Liver (tissue), 8 donors: ENCODE measurements at regions not wholly inside any gene's neighbourhood (a gene's known extent, or its start where the extent isn't known, plus 50 kb on each side); places are given as distances from the start of the nearest gene placed in this dataset.

ENCODE experiments used
- DNase-seq: peaks from one replicate; pipeline ENCODE4 v3.0.0-alpha.2; 2017; ENCODE audit warnings: low spot score
- H3K27ac ChIP-seq, 2 donors: one replicate each; pipeline ENCODE4 v1.7.0; 2013; ENCODE audit warnings: inconsistent platforms in 2 of 2, low read length in 2 of 2, control low read depth in 1 of 2, low read depth in 1 of 2, mild to moderate bottlenecking in 1 of 2
- H3K27me3 ChIP-seq, 4 donors: one replicate each; pipeline versions ENCODE4 v1.6.1 to v1.7.0; 2013; ENCODE audit warnings: low read length in 3 of 4, inconsistent platforms in 1 of 4, mild to moderate bottlenecking in 1 of 4, moderate library complexity in 1 of 4; ENCODE audit not compliant: control insufficient read depth in 4 of 4, insufficient read depth in 4 of 4
- H3K36me3 ChIP-seq, 4 donors: one replicate each; pipeline versions ENCODE4 v1.6.1 to v1.7.0; 2013; ENCODE audit warnings: low read length in 3 of 4, mild to moderate bottlenecking in 3 of 4, low read depth in 1 of 4, moderate library complexity in 1 of 4; ENCODE audit not compliant: control insufficient read depth in 4 of 4, insufficient read depth in 3 of 4
- H3K4me1 ChIP-seq, 4 donors: one replicate each; pipeline versions ENCODE4 v1.6.1 to v1.7.0; 2013; ENCODE audit warnings: low read length in 3 of 4, mild to moderate bottlenecking in 3 of 4, moderate library complexity in 1 of 4; ENCODE audit not compliant: control insufficient read depth in 4 of 4, insufficient read depth in 4 of 4
- H3K4me3 ChIP-seq, 3 donors: one replicate each; pipeline versions ENCODE4 v1.6.1 to v1.7.0; 2013; ENCODE audit warnings: low read length in 3 of 3, control low read depth in 1 of 3, low read depth in 1 of 3, mild to moderate bottlenecking in 1 of 3
- H3K9ac ChIP-seq, 2 donors: one replicate each; pipeline ENCODE4 v1.7.0; 2013; ENCODE audit warnings: low read length in 2 of 2, mild to moderate bottlenecking in 2 of 2, moderate library complexity in 2 of 2, control low read depth in 1 of 2, low read depth in 1 of 2
- H3K9me3 ChIP-seq, 4 donors: one replicate each; pipeline versions ENCODE4 v1.6.1 to v1.7.0; 2013; ENCODE audit warnings: low read length in 3 of 4; ENCODE audit not compliant: control insufficient read depth in 4 of 4
- EGR1 ChIP-seq, 2 donors: IDR thresholded peaks; 2 replicates each; pipeline ENCODE4 v1.6.1; 2016 to 2018; ENCODE audit warnings: antibody characterized with exemption in 2 of 2, low read depth in 2 of 2
- FOXA1 ChIP-seq: IDR thresholded peaks from 2 replicates; pipeline ENCODE4 v1.6.1; 2016; ENCODE audit warnings: antibody characterized with exemption
- FOXA2 ChIP-seq: IDR thresholded peaks from 2 replicates; pipeline ENCODE4 v1.6.1; 2016; ENCODE audit warnings: antibody characterized with exemption
- GABPA ChIP-seq, 2 donors: IDR thresholded peaks in 1 of 2; conservative IDR thresholded peaks in 1 of 2; 2 replicates each; pipeline ENCODE4 v1.6.1; 2016; ENCODE audit warnings: antibody characterized with exemption in 2 of 2, mild to moderate bottlenecking in 1 of 2, moderate library complexity in 1 of 2
- HNF4A ChIP-seq, 2 donors: conservative IDR thresholded peaks; 2 replicates each; pipeline ENCODE4 v1.6.1; 2016; ENCODE audit warnings: antibody characterized with exemption in 2 of 2, mild to moderate bottlenecking in 2 of 2
- HNF4G ChIP-seq: IDR thresholded peaks from 2 replicates; pipeline ENCODE4 v1.6.1; 2016; ENCODE audit warnings: antibody characterized with exemption
- JUND ChIP-seq, 2 donors: IDR thresholded peaks; 2 replicates each; pipeline ENCODE4 v1.6.1; 2016; ENCODE audit warnings: antibody characterized with exemption in 2 of 2
- NR2F2 ChIP-seq: IDR thresholded peaks from 2 replicates; pipeline ENCODE4 v1.6.1; 2016; ENCODE audit warnings: antibody characterized with exemption
- RAD21 ChIP-seq, 2 donors: IDR thresholded peaks; 2 replicates each; pipeline ENCODE4 v1.6.1; 2016; ENCODE audit warnings: antibody characterized with exemption in 2 of 2, mild to moderate bottlenecking in 2 of 2
- RXRA ChIP-seq, 2 donors: IDR thresholded peaks; 2 replicates each; pipeline ENCODE4 v1.6.1; 2017 to 2018; ENCODE audit warnings: antibody characterized with exemption in 2 of 2, mild to moderate bottlenecking in 1 of 2
- SP1 ChIP-seq: IDR thresholded peaks from 2 replicates; pipeline ENCODE4 v1.6.1; 2018; ENCODE audit warnings: antibody characterized with exemption, mild to moderate bottlenecking
- TAF1 ChIP-seq: conservative IDR thresholded peaks from 2 replicates; pipeline ENCODE4 v1.6.1; 2016; ENCODE audit warnings: antibody characterized with exemption, mild to moderate bottlenecking
- YY1 ChIP-seq: IDR thresholded peaks from 2 replicates; pipeline ENCODE4 v1.6.1; 2016; ENCODE audit warnings: antibody characterized with exemption, mild to moderate bottlenecking
- WGBS: extraction: QIAGEN DNeasy Blood & Tissue Kit; methylation state at CpG from one replicate; pipeline ENCODE4 v1.1.7; 2013; 5-methylcytosine and 5-hydroxymethylcytosine counted together
- TF ChIP-seq, protein P1 (sequence below): fragments of 150-350 bp; IDR thresholded peaks from 2 replicates; pipeline ENCODE4 v1.5.1; 2017; ENCODE audit warnings: improper control_type of control experiment, low read depth, low read length; ENCODE audit not compliant: missing input control
- TF ChIP-seq, protein P2 (sequence below): IDR thresholded peaks from 2 replicates; pipeline ENCODE4 v1.6.1; 2016; ENCODE audit warnings: antibody characterized with exemption
- TF ChIP-seq, protein P3 (sequence below): IDR thresholded peaks from 2 replicates; pipeline ENCODE4 v1.6.1; 2016; ENCODE audit warnings: antibody characterized with exemption
- TF ChIP-seq, protein P4 (sequence below): IDR thresholded peaks from 2 replicates; pipeline ENCODE4 v1.6.1; 2016; ENCODE audit warnings: antibody characterized with exemption
- TF ChIP-seq, protein P5 (sequence below): IDR thresholded peaks from 2 replicates; pipeline ENCODE4 v1.6.1; 2016; ENCODE audit warnings: antibody characterized with exemption, mild to moderate bottlenecking
- donor health status: healthy.
- donor health status: healthy.
- donor health status: healthy.
- donor health status: healthy.
- donor health status: healthy.

DNA sequence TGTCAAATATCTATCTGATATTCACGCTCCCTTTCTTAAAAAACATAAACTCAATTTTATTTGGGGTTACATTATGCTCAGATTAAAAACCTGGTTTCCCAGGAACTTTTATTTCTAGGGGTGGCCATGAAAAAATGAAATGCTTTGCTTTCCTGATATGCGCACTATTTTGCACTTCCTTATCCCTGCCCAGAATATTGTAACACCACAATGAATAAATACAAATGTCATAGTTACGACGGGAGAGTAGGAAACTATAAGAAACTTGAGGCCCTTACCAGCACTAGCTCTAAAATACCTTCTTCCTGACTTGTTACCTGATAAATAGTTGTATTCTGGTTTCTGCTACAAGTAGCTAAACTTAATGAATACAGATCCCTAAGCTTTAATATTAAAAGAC lies 475.6 kb upstream of the CWC22 start:
- Histone ChIP-seq H3K4me1 (no peaks in the 10 kb centered on the region), H3K9ac (no peak overlapping the region), H3K27ac (no peak overlapping the region), H3K36me3 (no peaks in the 10 kb centered on the region), H3K27me3 (no peaks in the 10 kb centered on the region), H3K9me3 (no peaks in the 10 kb centered on the region), H3K4me3 (no peak overlapping the region)
- DNase-seq = no peak
- no peak for TF ChIP-seq RAD21 (IDR thresholded peaks at IDR 0.05)
- TF ChIP-seq FOXA2 = no peak
- TF ChIP-seq, protein P1, sequence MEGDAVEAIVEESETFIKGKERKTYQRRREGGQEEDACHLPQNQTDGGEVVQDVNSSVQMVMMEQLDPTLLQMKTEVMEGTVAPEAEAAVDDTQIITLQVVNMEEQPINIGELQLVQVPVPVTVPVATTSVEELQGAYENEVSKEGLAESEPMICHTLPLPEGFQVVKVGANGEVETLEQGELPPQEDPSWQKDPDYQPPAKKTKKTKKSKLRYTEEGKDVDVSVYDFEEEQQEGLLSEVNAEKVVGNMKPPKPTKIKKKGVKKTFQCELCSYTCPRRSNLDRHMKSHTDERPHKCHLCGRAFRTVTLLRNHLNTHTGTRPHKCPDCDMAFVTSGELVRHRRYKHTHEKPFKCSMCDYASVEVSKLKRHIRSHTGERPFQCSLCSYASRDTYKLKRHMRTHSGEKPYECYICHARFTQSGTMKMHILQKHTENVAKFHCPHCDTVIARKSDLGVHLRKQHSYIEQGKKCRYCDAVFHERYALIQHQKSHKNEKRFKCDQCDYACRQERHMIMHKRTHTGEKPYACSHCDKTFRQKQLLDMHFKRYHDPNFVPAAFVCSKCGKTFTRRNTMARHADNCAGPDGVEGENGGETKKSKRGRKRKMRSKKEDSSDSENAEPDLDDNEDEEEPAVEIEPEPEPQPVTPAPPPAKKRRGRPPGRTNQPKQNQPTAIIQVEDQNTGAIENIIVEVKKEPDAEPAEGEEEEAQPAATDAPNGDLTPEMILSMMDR = no peak
- TF ChIP-seq GABPA (IDR thresholded peaks at IDR 0.05 in 1 of 2, conservative IDR thresholded peaks at IDR 0.05 in 1 of 2) = no peak
- no peak for TF ChIP-seq TAF1
- TF ChIP-seq HNF4G = no peak
- no peak for TF ChIP-seq RXRA (IDR thresholded peaks at IDR 0.05)
- no peak for TF ChIP-seq SP1
- TF ChIP-seq, protein P2, sequence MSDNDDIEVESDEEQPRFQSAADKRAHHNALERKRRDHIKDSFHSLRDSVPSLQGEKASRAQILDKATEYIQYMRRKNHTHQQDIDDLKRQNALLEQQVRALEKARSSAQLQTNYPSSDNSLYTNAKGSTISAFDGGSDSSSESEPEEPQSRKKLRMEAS = no peak
- TF ChIP-seq FOXA1 = no peak
- no peak for TF ChIP-seq JUND (IDR thresholded peaks at IDR 0.05)
- TF ChIP-seq HNF4A (conservative IDR thresholded peaks at IDR 0.05) = no peak
- no peak for TF ChIP-seq NR2F2
- TF ChIP-seq, protein P3, sequence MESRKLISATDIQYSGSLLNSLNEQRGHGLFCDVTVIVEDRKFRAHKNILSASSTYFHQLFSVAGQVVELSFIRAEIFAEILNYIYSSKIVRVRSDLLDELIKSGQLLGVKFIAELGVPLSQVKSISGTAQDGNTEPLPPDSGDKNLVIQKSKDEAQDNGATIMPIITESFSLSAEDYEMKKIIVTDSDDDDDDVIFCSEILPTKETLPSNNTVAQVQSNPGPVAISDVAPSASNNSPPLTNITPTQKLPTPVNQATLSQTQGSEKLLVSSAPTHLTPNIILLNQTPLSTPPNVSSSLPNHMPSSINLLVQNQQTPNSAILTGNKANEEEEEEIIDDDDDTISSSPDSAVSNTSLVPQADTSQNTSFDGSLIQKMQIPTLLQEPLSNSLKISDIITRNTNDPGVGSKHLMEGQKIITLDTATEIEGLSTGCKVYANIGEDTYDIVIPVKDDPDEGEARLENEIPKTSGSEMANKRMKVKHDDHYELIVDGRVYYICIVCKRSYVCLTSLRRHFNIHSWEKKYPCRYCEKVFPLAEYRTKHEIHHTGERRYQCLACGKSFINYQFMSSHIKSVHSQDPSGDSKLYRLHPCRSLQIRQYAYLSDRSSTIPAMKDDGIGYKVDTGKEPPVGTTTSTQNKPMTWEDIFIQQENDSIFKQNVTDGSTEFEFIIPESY = no peak
- no peak for TF ChIP-seq EGR1 (IDR thresholded peaks at IDR 0.05; ENCODE audit: low read depth in 2 of 2)
- no peak for TF ChIP-seq YY1
- TF ChIP-seq, protein P4, sequence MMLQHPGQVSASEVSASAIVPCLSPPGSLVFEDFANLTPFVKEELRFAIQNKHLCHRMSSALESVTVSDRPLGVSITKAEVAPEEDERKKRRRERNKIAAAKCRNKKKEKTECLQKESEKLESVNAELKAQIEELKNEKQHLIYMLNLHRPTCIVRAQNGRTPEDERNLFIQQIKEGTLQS = no peak
- TF ChIP-seq, protein P5, sequence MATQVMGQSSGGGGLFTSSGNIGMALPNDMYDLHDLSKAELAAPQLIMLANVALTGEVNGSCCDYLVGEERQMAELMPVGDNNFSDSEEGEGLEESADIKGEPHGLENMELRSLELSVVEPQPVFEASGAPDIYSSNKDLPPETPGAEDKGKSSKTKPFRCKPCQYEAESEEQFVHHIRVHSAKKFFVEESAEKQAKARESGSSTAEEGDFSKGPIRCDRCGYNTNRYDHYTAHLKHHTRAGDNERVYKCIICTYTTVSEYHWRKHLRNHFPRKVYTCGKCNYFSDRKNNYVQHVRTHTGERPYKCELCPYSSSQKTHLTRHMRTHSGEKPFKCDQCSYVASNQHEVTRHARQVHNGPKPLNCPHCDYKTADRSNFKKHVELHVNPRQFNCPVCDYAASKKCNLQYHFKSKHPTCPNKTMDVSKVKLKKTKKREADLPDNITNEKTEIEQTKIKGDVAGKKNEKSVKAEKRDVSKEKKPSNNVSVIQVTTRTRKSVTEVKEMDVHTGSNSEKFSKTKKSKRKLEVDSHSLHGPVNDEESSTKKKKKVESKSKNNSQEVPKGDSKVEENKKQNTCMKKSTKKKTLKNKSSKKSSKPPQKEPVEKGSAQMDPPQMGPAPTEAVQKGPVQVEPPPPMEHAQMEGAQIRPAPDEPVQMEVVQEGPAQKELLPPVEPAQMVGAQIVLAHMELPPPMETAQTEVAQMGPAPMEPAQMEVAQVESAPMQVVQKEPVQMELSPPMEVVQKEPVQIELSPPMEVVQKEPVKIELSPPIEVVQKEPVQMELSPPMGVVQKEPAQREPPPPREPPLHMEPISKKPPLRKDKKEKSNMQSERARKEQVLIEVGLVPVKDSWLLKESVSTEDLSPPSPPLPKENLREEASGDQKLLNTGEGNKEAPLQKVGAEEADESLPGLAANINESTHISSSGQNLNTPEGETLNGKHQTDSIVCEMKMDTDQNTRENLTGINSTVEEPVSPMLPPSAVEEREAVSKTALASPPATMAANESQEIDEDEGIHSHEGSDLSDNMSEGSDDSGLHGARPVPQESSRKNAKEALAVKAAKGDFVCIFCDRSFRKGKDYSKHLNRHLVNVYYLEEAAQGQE = no peak
- 88% methylated on average over 4 of the region's 4 CpGs for WGBS
